ENCODE measurements at regions not wholly inside any gene's neighbourhood (a gene's known extent, or its start where the extent isn't known, plus 50 kb on each side); places are given as distances from the start of the nearest gene placed in this dataset.

DNA sequence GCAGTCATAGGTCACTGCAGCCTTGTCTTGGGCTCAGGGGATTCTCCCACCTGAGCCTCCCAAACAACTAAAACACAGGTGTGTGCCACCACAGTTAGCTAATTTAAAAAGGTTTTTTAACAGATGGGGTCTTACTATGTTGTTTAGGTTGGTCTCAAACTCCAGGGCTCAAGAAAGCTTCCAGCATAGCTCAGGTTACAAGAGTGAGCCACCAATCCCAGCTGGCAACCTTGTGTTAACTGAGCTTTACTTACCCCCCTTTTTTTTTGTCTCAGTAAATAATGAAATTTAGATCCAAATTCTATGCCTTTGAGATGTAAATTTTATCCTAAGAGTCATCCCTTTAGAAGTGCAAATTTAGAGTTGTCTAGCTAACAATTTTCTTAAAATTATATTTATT is 103.9 kb upstream of the OLFM3 start:
- Histone ChIP-seq H3K4me3 (ENCODE audit: low read length) (no peak overlapping the region), H3K27me3 (ENCODE audit: control insufficient read depth, low read length) (no peaks in the 10 kb centered on the region), H3K9me2 (replicated peaks; ENCODE audit: control insufficient read depth, low read length) (no peaks in the 10 kb centered on the region), H3K36me3 (ENCODE audit: control insufficient read depth, low read length) (no peaks in the 10 kb centered on the region), H3K4me1 (ENCODE audit: control insufficient read depth, low read length) (no peaks in the 10 kb centered on the region), H3K4me2 (ENCODE audit: low read length) (no peak overlapping the region), H3K79me2 (ENCODE audit: control insufficient read depth, low read length) (no peaks in the 10 kb centered on the region), H3F3A (ENCODE audit: control insufficient read depth, insufficient read depth) (no peaks in the 10 kb centered on the region), H4K20me1 (ENCODE audit: control insufficient read depth, insufficient read depth, low read depth, low read length) (no peaks in the 10 kb centered on the region), H3K27ac (ENCODE audit: low read depth, low read length) (no peak overlapping the region), H3K9me3 (ENCODE audit: control insufficient read depth, insufficient read depth, low read length) (no peaks in the 10 kb centered on the region)
- no peak for TF ChIP-seq EZH2phosphoT487 (IDR thresholded peaks at IDR 0.05; ENCODE audit: borderline replicate concordance, low read length)
- no peak for TF ChIP-seq CTCF (IDR thresholded peaks at IDR 0.05; ENCODE audit: low read depth, low read length, poor library complexity, severe bottlenecking)

DNA sequence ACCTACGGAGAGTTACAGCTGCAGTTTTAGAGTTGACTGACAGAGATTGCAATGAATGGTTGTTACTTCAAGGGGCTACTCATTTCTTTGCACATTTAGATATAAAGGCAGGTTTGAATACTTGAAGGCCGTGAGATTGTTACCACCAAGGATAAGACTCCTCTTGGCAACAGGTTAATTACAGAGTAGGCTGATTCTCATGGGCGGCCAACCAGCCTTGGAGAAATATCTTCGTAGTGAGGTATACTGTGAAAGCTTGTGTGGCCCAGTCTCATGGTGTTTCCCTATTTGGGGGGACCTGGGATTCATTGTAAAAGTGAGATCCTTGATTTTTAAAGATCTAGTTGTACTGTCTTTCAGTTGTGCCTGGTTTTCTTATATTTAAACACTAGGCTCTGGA is 103.2 kb upstream of the OLFM3 start:
- no peak for TF ChIP-seq EZH2phosphoT487 (IDR thresholded peaks at IDR 0.05; ENCODE audit: borderline replicate concordance, low read length)
- H3K27ac ChIP-seq (ENCODE audit: low read depth, low read length): no peak overlapping the region
- no peaks in the 10 kb centered on the region for H3K4me1 ChIP-seq (ENCODE audit: control insufficient read depth, low read length)

DNA sequence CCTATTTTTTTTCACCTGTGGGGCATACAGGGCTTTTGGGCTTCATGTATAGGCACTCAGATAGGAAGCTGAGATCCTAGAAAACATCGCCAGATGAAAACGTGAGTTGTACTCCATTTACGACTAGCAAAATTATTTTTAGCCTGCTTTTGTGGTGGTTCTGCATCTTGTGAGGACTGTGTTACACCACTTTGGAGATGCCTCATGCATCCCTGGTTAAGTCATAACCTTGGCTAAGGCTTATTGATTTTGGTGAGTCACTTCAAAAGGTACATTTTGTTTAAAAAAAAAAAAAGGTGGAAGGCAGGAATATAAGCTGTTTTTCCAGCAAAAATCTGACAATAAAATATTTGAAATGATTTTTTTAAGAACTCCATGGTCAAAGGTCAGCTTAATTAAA is 101.8 kb upstream of the OLFM3 start:
- Histone ChIP-seq H3K27ac (ENCODE audit: low read depth, low read length) (no peak overlapping the region), H3K9me2 (replicated peaks; ENCODE audit: control insufficient read depth, low read length) (no peaks in the 10 kb centered on the region), H3F3A (ENCODE audit: control insufficient read depth, insufficient read depth) (no peaks in the 10 kb centered on the region), H3K9me3 (ENCODE audit: control insufficient read depth, insufficient read depth, low read length) (no peaks in the 10 kb centered on the region), H3K4me3 (ENCODE audit: low read length) (no peak overlapping the region), H3K79me2 (ENCODE audit: control insufficient read depth, low read length) (no peaks in the 10 kb centered on the region), H4K20me1 (ENCODE audit: control insufficient read depth, insufficient read depth, low read depth, low read length) (no peaks in the 10 kb centered on the region), H3K27me3 (ENCODE audit: control insufficient read depth, low read length) (no peaks in the 10 kb centered on the region), H3K36me3 (ENCODE audit: control insufficient read depth, low read length) (no peaks in the 10 kb centered on the region), H3K4me1 (ENCODE audit: control insufficient read depth, low read length) (no peaks in the 10 kb centered on the region), H3K4me2 (ENCODE audit: low read length) (no peak overlapping the region)
- TF ChIP-seq EZH2phosphoT487 (IDR thresholded peaks at IDR 0.05; ENCODE audit: borderline replicate concordance, low read length): no peak
- no peak for TF ChIP-seq CTCF (IDR thresholded peaks at IDR 0.05; ENCODE audit: low read depth, low read length, poor library complexity, severe bottlenecking)

More for the DNA sequence above, 103.2 kb upstream of the OLFM3 start:
- Histone ChIP-seq H4K20me1 (ENCODE audit: control insufficient read depth, insufficient read depth, low read depth, low read length) (no peaks in the 10 kb centered on the region), H3K27me3 (ENCODE audit: control insufficient read depth, low read length) (no peaks in the 10 kb centered on the region), H3K4me2 (ENCODE audit: low read length) (no peak overlapping the region), H3K4me3 (ENCODE audit: low read length) (no peak overlapping the region), H3K9me2 (replicated peaks; ENCODE audit: control insufficient read depth, low read length) (no peaks in the 10 kb centered on the region), H3K79me2 (ENCODE audit: control insufficient read depth, low read length) (no peaks in the 10 kb centered on the region), H3K9me3 (ENCODE audit: control insufficient read depth, insufficient read depth, low read length) (no peaks in the 10 kb centered on the region), H3K36me3 (ENCODE audit: control insufficient read depth, low read length) (no peaks in the 10 kb centered on the region), H3F3A (ENCODE audit: control insufficient read depth, insufficient read depth) (no peaks in the 10 kb centered on the region)

DNA sequence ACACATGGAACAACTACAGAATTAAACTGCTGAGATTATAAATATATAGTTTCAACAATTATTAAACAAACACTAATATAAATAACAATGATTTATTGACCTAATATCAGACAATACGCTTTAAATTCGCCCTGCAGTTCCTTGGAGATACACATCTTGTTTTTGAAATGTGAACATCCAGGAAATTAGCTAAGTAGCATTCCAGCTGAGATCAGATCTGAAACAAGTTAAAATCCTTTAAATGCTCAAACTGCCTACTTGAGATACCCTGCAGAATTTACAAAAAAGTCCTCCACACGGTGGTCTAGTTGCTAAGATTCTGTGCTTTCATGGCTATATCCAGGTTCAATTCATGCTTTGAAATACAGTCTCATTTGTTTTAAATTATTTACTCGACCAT is 101.4 kb upstream of the OLFM3 start:
- no peak overlapping the region for H3K4me3 ChIP-seq (ENCODE audit: low read length)
- H3F3A ChIP-seq (ENCODE audit: control insufficient read depth, insufficient read depth): no peaks in the 10 kb centered on the region
- H3K4me2 ChIP-seq (ENCODE audit: low read length): no peak overlapping the region
- H3K9me2 ChIP-seq (replicated peaks; ENCODE audit: control insufficient read depth, low read length): no peaks in the 10 kb centered on the region
- H3K4me1 ChIP-seq (ENCODE audit: control insufficient read depth, low read length): no peaks in the 10 kb centered on the region
- no peaks in the 10 kb centered on the region for H3K9me3 ChIP-seq (ENCODE audit: control insufficient read depth, insufficient read depth, low read length)
- no peaks in the 10 kb centered on the region for H4K20me1 ChIP-seq (ENCODE audit: control insufficient read depth, insufficient read depth, low read depth, low read length)
- TF ChIP-seq CTCF (IDR thresholded peaks at IDR 0.05; ENCODE audit: low read depth, low read length, poor library complexity, severe bottlenecking): no peak
- TF ChIP-seq EZH2phosphoT487 (IDR thresholded peaks at IDR 0.05; ENCODE audit: borderline replicate concordance, low read length): no peak
- no peaks in the 10 kb centered on the region for H3K79me2 ChIP-seq (ENCODE audit: control insufficient read depth, low read length)
- H3K27ac ChIP-seq (ENCODE audit: low read depth, low read length): no peak overlapping the region
- H3K27me3 ChIP-seq (ENCODE audit: control insufficient read depth, low read length): no peaks in the 10 kb centered on the region
- no peaks in the 10 kb centered on the region for H3K36me3 ChIP-seq (ENCODE audit: control insufficient read depth, low read length)

Data from DOHH2 (cell line).